Neuronal stem cell (in vitro differentiated cells): ENCODE measurements at regions not wholly inside any gene's neighbourhood (a gene's known extent, or its start where the extent isn't known, plus 50 kb on each side); places are given as distances from the start of the nearest gene placed in this dataset.

Source experiments
- DNase-seq: peaks from one replicate; pipeline ENCODE4 v3.0.0-alpha.2; 2013; ENCODE audit warnings: low spot score
- H2AFZ ChIP-seq: one replicate; pipeline ENCODE4 v1.6.1; 2013; ENCODE audit warnings: mild to moderate bottlenecking, low read length, inconsistent platforms
- H2AK5ac ChIP-seq: 2 replicates; pipeline ENCODE4 v1.6.1; 2013; ENCODE audit warnings: low read depth, mild to moderate bottlenecking, inconsistent platforms, low read length, moderate library complexity, mixed read lengths
- H2BK120ac ChIP-seq: 2 replicates; pipeline ENCODE4 v1.6.1; 2013; ENCODE audit warnings: low read depth, mild to moderate bottlenecking, inconsistent platforms, low read length, moderate library complexity, mixed read lengths
- H2BK12ac ChIP-seq: one replicate; pipeline ENCODE4 v1.6.1; 2013; ENCODE audit warnings: low read length, inconsistent platforms
- H2BK15ac ChIP-seq: 2 replicates; pipeline ENCODE4 v1.6.1; 2013; ENCODE audit warnings: mild to moderate bottlenecking, low read length, inconsistent platforms, mixed read lengths
- H2BK5ac ChIP-seq: one replicate; pipeline ENCODE4 v1.6.1; 2013; ENCODE audit warnings: inconsistent platforms, mild to moderate bottlenecking, low read length, moderate library complexity
- H3K14ac ChIP-seq: one replicate; pipeline ENCODE4 v1.6.1; 2013; ENCODE audit warnings: low read length, inconsistent platforms
- H3K18ac ChIP-seq: 2 replicates; pipeline ENCODE4 v1.6.1; 2013; ENCODE audit warnings: low read length, inconsistent platforms
- H3K23ac ChIP-seq: 2 replicates; pipeline ENCODE4 v1.6.1; 2013; ENCODE audit warnings: low read depth, mild to moderate bottlenecking, mixed read lengths, low read length, inconsistent platforms; ENCODE audit not compliant: poor library complexity
- H3K27ac ChIP-seq: replicated peaks from 3 replicates; pipeline ENCODE4 v1.5.1; 2013; ENCODE audit warnings: low read length, inconsistent platforms
- H3K27me3 ChIP-seq, 3 experiments: 2 replicates each; pipeline ENCODE4 v1.6.1; 2013; ENCODE audit warnings: low read length in 3 of 3, mild to moderate bottlenecking in 2 of 3, inconsistent platforms in 1 of 3, low read depth in 1 of 3, mixed read lengths in 1 of 3, moderate library complexity in 1 of 3; ENCODE audit not compliant: control insufficient read depth in 3 of 3, insufficient read depth in 3 of 3
- H3K36me3 ChIP-seq, 2 donors: replicated peaks in 1 of 2; 2 replicates each; pipeline ENCODE4 v1.6.1; 2013; ENCODE audit warnings: low read length in 2 of 2; ENCODE audit not compliant: control insufficient read depth in 2 of 2, insufficient read depth in 2 of 2
- H3K4ac ChIP-seq: 2 replicates; pipeline ENCODE4 v1.6.1; 2013; ENCODE audit warnings: inconsistent platforms, mild to moderate bottlenecking, low read length, moderate library complexity
- H3K4me1 ChIP-seq, 2 donors: 1 replicate in 1 of 2; 2 replicates in 1 of 2; pipeline ENCODE4 v1.6.1; 2013; ENCODE audit warnings: low read length in 2 of 2, low read depth in 1 of 2; ENCODE audit not compliant: control insufficient read depth in 2 of 2, insufficient read depth in 1 of 2
- H3K4me2 ChIP-seq: one replicate; pipeline ENCODE4 v1.6.1; 2013; ENCODE audit warnings: mild to moderate bottlenecking, low read length, inconsistent platforms; ENCODE audit not compliant: insufficient read depth, poor library complexity, severe bottlenecking
- H3K4me3 ChIP-seq, 2 donors: 2 replicates each; pipeline ENCODE4 v1.5.1; 2013; ENCODE audit warnings: low read length in 2 of 2, mild to moderate bottlenecking in 2 of 2, inconsistent platforms in 1 of 2, moderate library complexity in 1 of 2
- H3K79me1 ChIP-seq: one replicate; pipeline ENCODE4 v1.6.1; 2013; ENCODE audit warnings: low read depth, mild to moderate bottlenecking, inconsistent platforms, low read length, moderate library complexity
- H3K9ac ChIP-seq: one replicate; pipeline ENCODE4 v1.6.1; 2013; ENCODE audit warnings: mild to moderate bottlenecking, low read depth, low read length, inconsistent platforms; ENCODE audit not compliant: poor library complexity
- H3K9me3 ChIP-seq, 2 donors: replicated peaks in 1 of 2; 2 replicates each; pipeline versions ENCODE3 to v1.6.1; 2013; ENCODE audit warnings: low read length in 2 of 2, mild to moderate bottlenecking in 2 of 2, inconsistent platforms in 1 of 2, low read depth in 1 of 2, mixed read lengths in 1 of 2, moderate library complexity in 1 of 2; ENCODE audit not compliant: control insufficient read depth in 2 of 2, insufficient read depth in 1 of 2
- H4K8ac ChIP-seq: one replicate; pipeline ENCODE4 v1.6.1; 2013; ENCODE audit warnings: low read depth, mild to moderate bottlenecking, inconsistent platforms, low read length, moderate library complexity
- H4K91ac ChIP-seq: one replicate; pipeline ENCODE4 v1.6.1; 2013; ENCODE audit warnings: low read length, low read depth, mild to moderate bottlenecking, inconsistent platforms; ENCODE audit not compliant: poor library complexity
- WGBS, 2 donors: extraction: QIAGEN DNeasy Blood & Tissue Kit; methylation state at CpG; one replicate each; pipeline ENCODE4 v1.1.7; 2013; ENCODE audit warnings: missing lambda C conversion rate in 2 of 2, mixed read lengths in 1 of 2; ENCODE audit not compliant: insufficient read length in 2 of 2, insufficient replicate concordance in 1 of 2; ENCODE audit errors: extremely low coverage in 2 of 2; 5-methylcytosine and 5-hydroxymethylcytosine counted together

DNA sequence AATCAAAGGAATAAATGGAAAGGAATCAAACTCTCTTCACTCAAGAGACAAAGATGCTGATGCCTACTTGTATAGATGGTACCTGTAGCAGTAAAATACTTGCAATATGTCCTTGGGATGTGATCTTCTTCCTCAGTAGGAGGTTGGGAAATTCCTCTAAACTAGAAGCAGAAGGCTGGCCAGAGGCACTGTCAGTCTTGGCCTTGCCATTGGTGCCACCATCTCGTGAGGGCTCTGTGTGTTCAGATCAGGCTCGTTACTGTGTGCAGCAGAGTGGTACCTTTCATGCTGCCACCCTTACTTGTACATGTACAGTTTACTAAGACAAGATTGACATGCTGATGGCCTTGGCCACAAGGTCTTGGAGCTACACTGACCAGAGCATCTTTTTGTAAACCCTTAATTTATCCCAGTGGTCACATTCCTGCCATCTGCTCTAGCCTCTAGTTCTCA lies 169.0 kb downstream of the MYCN start:
- Histone ChIP-seq H3K23ac (no peak overlapping the region), H4K91ac (no peak overlapping the region), H3K36me3 (no peaks in the 10 kb centered on the region), H3K9me3 (no peaks in the 10 kb centered on the region), H2BK15ac (no peak overlapping the region), H2AK5ac (no peak overlapping the region), H3K27ac (no peak overlapping the region), H3K27me3 (no peaks in the 10 kb centered on the region), H2BK12ac (no peak overlapping the region), H3K18ac (no peak overlapping the region), H4K8ac (no peak overlapping the region), H3K4me3 (no peak overlapping the region), H3K4me2 (no peak overlapping the region), H3K9ac (no peak overlapping the region), H2BK5ac (no peak overlapping the region), H3K79me1 (no peaks in the 10 kb centered on the region), H2AFZ (no peak overlapping the region), H3K4me1 (peaks cover 14 to 24% of the 10 kb centered on the region in 2 donors), H2BK120ac (no peak overlapping the region), H3K14ac (no peak overlapping the region), H3K4ac (no peak overlapping the region)
- no peak for DNase-seq
- no CpG with 5 or more reads among the region's 2 CpGs for WGBS, 2 donors

- Histone ChIP-seq H3K4me3 (no peak overlapping the region), H2BK12ac (no peak overlapping the region), H3K4ac (no peak overlapping the region), H4K8ac (no peak overlapping the region), H2AK5ac (no peak overlapping the region), H2BK15ac (no peak overlapping the region), H2AFZ (no peak overlapping the region), H3K14ac (no peak overlapping the region), H3K79me1 (no peaks in the 10 kb centered on the region), H3K9ac (no peak overlapping the region), H3K27me3 (no peaks in the 10 kb centered on the region), H3K18ac (no peak overlapping the region), H3K23ac (no peak overlapping the region), H3K4me2 (no peak overlapping the region), H2BK120ac (no peak overlapping the region), H3K27ac (no peak overlapping the region), H4K91ac (no peak overlapping the region), H3K36me3 (no peaks in the 10 kb centered on the region), H2BK5ac (no peak overlapping the region), H3K9me3 (no peaks in the 10 kb centered on the region), H3K4me1 (peaks cover 14 to 25% of the 10 kb centered on the region in 2 donors)
- no CpG with 5 or more reads among the region's 6 CpGs for WGBS, 2 donors
- DNase-seq, result no peak
Observed at GRCh38 chr2:16107246-16107645, 166.9 kb downstream of the MYCN start.

- Histone ChIP-seq H3K4me1 (peaks cover 14 to 28% of the 10 kb centered on the region in 2 donors), H3K4me2 (no peak overlapping the region), H2BK120ac (no peak overlapping the region), H3K18ac (no peak overlapping the region), H2BK5ac (no peak overlapping the region), H3K23ac (no peak overlapping the region), H3K4ac (no peak overlapping the region), H2AFZ (no peak overlapping the region), H2BK15ac (no peak overlapping the region), H3K27ac (no peak overlapping the region), H3K79me1 (no peaks in the 10 kb centered on the region), H4K8ac (no peak overlapping the region), H2BK12ac (no peak overlapping the region), H3K9me3 (no peaks in the 10 kb centered on the region), H3K4me3 (no peak overlapping the region), H3K9ac (no peak overlapping the region), H3K14ac (no peak overlapping the region), H4K91ac (no peak overlapping the region), H2AK5ac (no peak overlapping the region), H3K27me3 (no peaks in the 10 kb centered on the region), H3K36me3 (no peaks in the 10 kb centered on the region)
- no CpG with 5 or more reads among the region's 6 CpGs for WGBS, 2 donors
- no peak for DNase-seq
Observed at GRCh38 chr2:16106619-16107018, 166.3 kb downstream of the MYCN start.

DNA sequence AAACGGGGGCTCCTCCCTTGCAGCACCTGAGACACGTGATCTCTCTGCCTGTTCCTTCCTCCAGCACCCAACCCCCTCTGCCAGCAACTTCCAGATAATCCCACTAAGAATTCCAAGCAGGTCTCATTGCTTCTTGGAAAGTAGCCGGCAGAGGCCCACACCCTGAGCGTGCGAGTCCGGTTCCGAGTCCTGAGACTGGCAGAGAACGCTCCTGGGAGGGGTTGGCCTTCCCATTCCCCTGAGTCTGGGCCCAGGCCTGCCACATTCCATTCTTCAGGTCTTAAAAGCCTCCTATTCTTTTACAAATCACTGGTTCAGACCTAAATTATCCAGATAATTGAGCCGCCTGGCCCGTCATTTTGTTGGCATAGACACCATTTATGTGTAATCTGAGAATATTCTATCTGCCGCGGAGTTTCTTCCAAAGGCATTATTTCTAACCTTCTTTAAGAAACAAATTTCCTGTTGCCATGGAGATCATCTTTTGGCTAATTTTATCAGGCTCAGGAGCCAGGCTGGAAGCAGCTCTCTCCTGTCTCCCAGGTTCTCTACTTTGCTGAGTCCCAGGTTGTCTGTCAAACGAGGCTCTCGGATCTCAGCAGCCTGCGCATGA lies 165.4 kb downstream of the MYCN start:
- H2BK5ac ChIP-seq, result no peak overlapping the region
- peaks cover 19 to 28% of the 10 kb centered on the region in 2 donors for H3K4me1 ChIP-seq
- no peak overlapping the region for H3K9ac ChIP-seq
- peak overlapping the region; percentile 65 for H3K27ac ChIP-seq
- H2AFZ ChIP-seq, result peak overlapping the region; percentile 4
- H3K4me3 ChIP-seq, result no peak overlapping the region
- peak overlapping the region; percentile 39 for H3K4me2 ChIP-seq
- no peak overlapping the region for H3K14ac ChIP-seq
- no peak overlapping the region for H2BK12ac ChIP-seq
- no CpG with 5 or more reads among the region's 15 CpGs for WGBS, 2 donors
- no peak overlapping the region for H4K91ac ChIP-seq
- no peak overlapping the region for H4K8ac ChIP-seq
- no peaks in the 10 kb centered on the region for H3K9me3 ChIP-seq
- H3K79me1 ChIP-seq, result no peaks in the 10 kb centered on the region
- no peak overlapping the region for H3K23ac ChIP-seq
- peak overlapping the region; percentile 64 for H3K18ac ChIP-seq
- H3K4ac ChIP-seq, result no peak overlapping the region
- no peak for DNase-seq
- no peak overlapping the region for H2BK120ac ChIP-seq
- no peak overlapping the region for H2AK5ac ChIP-seq
- no peaks in the 10 kb centered on the region for H3K36me3 ChIP-seq
- H3K27me3 ChIP-seq, result no peaks in the 10 kb centered on the region
- no peak overlapping the region for H2BK15ac ChIP-seq
